Keratinocyte (primary cell): ENCODE measurements at regions not wholly inside any gene's neighbourhood (a gene's known extent, or its start where the extent isn't known, plus 50 kb on each side); places are given as distances from the start of the nearest gene placed in this dataset.

Source experiments
- DNase-seq: peaks from one replicate; pipeline ENCODE4 v3.0.0-alpha.2; 2011; ENCODE audit warnings: low read depth, missing footprints, low spot score
- FAIRE-seq: peaks from 2 replicates; lab custom pipeline; 2011; peaks lifted over from hg19 to GRCh38; lab: Jason Lieb, UNC
- H2AFZ ChIP-seq: 2 replicates; pipeline ENCODE4 v1.6.0; 2012; ENCODE audit warnings: low read length, control low read depth, inconsistent platforms; ENCODE audit not compliant: control insufficient read depth
- H3K27ac ChIP-seq: 2 replicates; pipeline ENCODE4 v1.5.1; 2011; ENCODE audit warnings: low read length; ENCODE audit not compliant: control insufficient read depth, insufficient read depth
- H3K27me3 ChIP-seq: 3 replicates; pipeline ENCODE4 v1.6.0; 2011; ENCODE audit warnings: low read length; ENCODE audit not compliant: control insufficient read depth, insufficient read depth; ENCODE audit errors: extremely low read depth
- H3K36me3 ChIP-seq, 2 experiments: 2 replicates in 1 of 2; 3 replicates in 1 of 2; pipeline ENCODE4 v1.5.1; 2011; ENCODE audit warnings: low read length in 2 of 2, mild to moderate bottlenecking in 1 of 2; ENCODE audit not compliant: control insufficient read depth in 2 of 2, insufficient read depth in 2 of 2; ENCODE audit errors: extremely low read depth in 1 of 2
- H3K4me1 ChIP-seq: 3 replicates; pipeline ENCODE4 v1.5.1; 2011; ENCODE audit warnings: low read length; ENCODE audit not compliant: control insufficient read depth, insufficient read depth; ENCODE audit errors: extremely low read depth
- H3K4me2 ChIP-seq: 3 replicates; pipeline ENCODE4 v1.6.0; 2011; ENCODE audit warnings: low read depth, low read length; ENCODE audit not compliant: control insufficient read depth, insufficient read depth; ENCODE audit errors: extremely low read depth
- H3K4me3 ChIP-seq, 3 experiments: fragments of 200-600 bp in 1 of 3; sonication (generic) in 1 of 3; 2 replicates in 2 of 3; 3 replicates in 1 of 3; pipeline ENCODE4 v1.5.1; 2011 to 2016; ENCODE audit warnings: low read length in 3 of 3, mild to moderate bottlenecking in 3 of 3, control low read depth in 2 of 3, inconsistent platforms in 1 of 3, low read depth in 1 of 3, mixed read lengths in 1 of 3, mixed run types in 1 of 3, moderate library complexity in 1 of 3; ENCODE audit not compliant: control insufficient read depth in 2 of 3, insufficient read depth in 2 of 3; ENCODE audit errors: extremely low read depth in 1 of 3
- H3K79me2 ChIP-seq: 2 replicates; pipeline ENCODE4 v1.6.0; 2012; ENCODE audit warnings: low read length; ENCODE audit not compliant: control insufficient read depth, insufficient read depth
- H3K9ac ChIP-seq: 3 replicates; pipeline ENCODE4 v1.6.0; 2011; ENCODE audit warnings: low read length; ENCODE audit not compliant: control insufficient read depth, insufficient read depth; ENCODE audit errors: extremely low read depth
- H3K9me1 ChIP-seq: 3 replicates; pipeline ENCODE4 v1.6.0; 2011; ENCODE audit warnings: low read length; ENCODE audit not compliant: control insufficient read depth, insufficient read depth; ENCODE audit errors: extremely low read depth
- H3K9me3 ChIP-seq: 2 replicates; pipeline ENCODE4 v1.5.1; 2012; ENCODE audit warnings: low read depth, low read length; ENCODE audit not compliant: control insufficient read depth
- H4K20me1 ChIP-seq: 3 replicates; pipeline ENCODE4 v1.6.0; 2011; ENCODE audit warnings: low read length; ENCODE audit not compliant: control insufficient read depth, insufficient read depth; ENCODE audit errors: extremely low read depth
- CTCF ChIP-seq, 3 experiments: IDR thresholded peaks in 1 of 3; conservative IDR thresholded peaks in 1 of 3; optimal IDR thresholded peaks in 1 of 3; 2 replicates in 2 of 3; 3 replicates in 1 of 3; pipeline versions ENCODE3 to v1.5.1; 2011; ENCODE audit warnings: low read length in 3 of 3, mild to moderate bottlenecking in 3 of 3, moderate library complexity in 2 of 3, control low read depth in 1 of 3, inconsistent platforms in 1 of 3; ENCODE audit not compliant: insufficient read depth in 2 of 3; ENCODE audit errors: extremely low read depth in 1 of 3
- EZH2 ChIP-seq: IDR thresholded peaks from one replicate; pipeline ENCODE4 v1.6.1; 2012; ENCODE audit warnings: inconsistent platforms, mild to moderate bottlenecking, low read length, moderate library complexity
- dilution Hi-C: fragments of 300-500 bp; cut with MboI; formaldehyde crosslinking; loops from one replicate; pipeline ENCODE4 v1.7.0; 2020; ENCODE audit warnings: low sequenced_read_pairs; ENCODE audit not compliant: extremely low pct_ligation_motif_present

- Histone ChIP-seq H3K27me3 (no peaks in the 10 kb centered on the region), H3K9me1 (no peaks in the 10 kb centered on the region), H3K79me2 (no peaks in the 10 kb centered on the region), H3K27ac (no peak overlapping the region), H4K20me1 (no peaks in the 10 kb centered on the region), H3K4me1 (no peaks in the 10 kb centered on the region), H3K9ac (no peak overlapping the region), H3K4me3 (no peak overlapping the region), H2AFZ (no peak overlapping the region), H3K9me3 (no peaks in the 10 kb centered on the region), H3K36me3 (no peaks in the 10 kb centered on the region), H3K4me2 (no peak overlapping the region)
- DNase-seq, result no peak
- dilution Hi-C loops, result no loop called here
- FAIRE-seq, result no peak
- TF ChIP-seq CTCF (optimal IDR thresholded peaks at IDR 0.05 in 1 of 3, IDR thresholded peaks at IDR 0.05 in 1 of 3, conservative IDR thresholded peaks at IDR 0.05 in 1 of 3; ENCODE audit: extremely low read depth in 1 of 3, insufficient read depth in 2 of 3, low read length in 3 of 3) (no peak), EZH2 (no peak)
Measured at GRCh38 chr5:51748647-51749046, 365.4 kb downstream of the ISL1 start.
